ENCODE measurements at regions not wholly inside any gene's neighbourhood (a gene's known extent, or its start where the extent isn't known, plus 50 kb on each side); places are given as distances from the start of the nearest gene placed in this dataset.
"Not testable (repeated sequence)": the region's sequence is repeated elsewhere in the genome, so short reads cannot be mapped to it uniquely, and the experiment has no call there.

DNA sequence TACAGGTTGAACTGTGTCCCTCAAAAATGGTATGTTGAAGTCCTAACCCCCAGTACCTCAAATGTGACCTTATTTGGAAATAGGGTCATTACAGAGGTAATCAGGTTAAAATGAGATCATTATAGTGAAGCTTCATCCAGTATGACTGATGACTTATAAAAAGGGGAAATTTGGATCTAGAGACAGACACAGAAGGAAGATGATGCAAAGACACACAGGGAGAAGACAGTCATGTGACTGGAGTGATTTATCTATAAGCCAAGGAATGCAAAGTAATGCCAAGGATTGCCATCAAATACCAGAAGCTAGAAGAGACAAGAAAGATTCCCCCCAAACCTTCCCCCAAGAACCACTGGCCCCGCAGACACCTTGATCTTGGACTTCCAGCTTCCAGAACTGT is 155.2 kb downstream of the RBMX2 start:
- Histone ChIP-seq H3K36me3 (ENCODE audit: control insufficient read depth, insufficient read depth, low read length) (no peaks in the 10 kb centered on the region), H3K27me3 (ENCODE audit: control insufficient read depth, insufficient read depth, low read length) (no peaks in the 10 kb centered on the region), H3K9ac (ENCODE audit: low read length) (no peak overlapping the region), H3K4me1 (ENCODE audit: control insufficient read depth, insufficient read depth, low read length) (no peaks in the 10 kb centered on the region), H3K27ac (ENCODE audit: low read depth, low read length) (no peak overlapping the region), H3K4me3 (ENCODE audit: low read length) (no peak overlapping the region)

DNA sequence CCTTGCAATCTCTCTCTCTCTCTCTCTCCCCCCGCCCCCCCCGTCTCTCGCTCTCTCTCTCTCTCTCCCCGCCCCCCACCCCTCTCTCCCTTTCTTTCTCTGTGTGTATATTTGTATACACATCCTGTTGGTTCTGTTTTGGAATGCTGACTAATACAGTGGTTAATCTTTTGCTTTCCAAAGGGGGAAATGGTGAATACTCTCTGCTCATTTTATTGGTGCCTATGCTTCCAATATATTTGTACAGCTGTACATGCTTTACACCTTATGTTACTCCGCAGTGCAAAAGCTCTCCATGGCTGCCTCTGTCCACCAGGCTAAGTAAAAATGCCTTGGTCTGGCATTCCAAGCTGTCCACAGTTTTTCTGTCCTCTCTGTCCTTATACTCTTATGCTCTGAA is 158.8 kb downstream of the RBMX2 start:
- H3K4me3 ChIP-seq (ENCODE audit: low read length), result no peak overlapping the region
- no peak overlapping the region for H3K9ac ChIP-seq (ENCODE audit: low read length)
- no peaks in the 10 kb centered on the region for H3K4me1 ChIP-seq (ENCODE audit: control insufficient read depth, insufficient read depth, low read length)
- no peaks in the 10 kb centered on the region for H3K36me3 ChIP-seq (ENCODE audit: control insufficient read depth, insufficient read depth, low read length)
- no peak overlapping the region for H3K27ac ChIP-seq (ENCODE audit: low read depth, low read length)
- no peaks in the 10 kb centered on the region for H3K27me3 ChIP-seq (ENCODE audit: control insufficient read depth, insufficient read depth, low read length)

DNA sequence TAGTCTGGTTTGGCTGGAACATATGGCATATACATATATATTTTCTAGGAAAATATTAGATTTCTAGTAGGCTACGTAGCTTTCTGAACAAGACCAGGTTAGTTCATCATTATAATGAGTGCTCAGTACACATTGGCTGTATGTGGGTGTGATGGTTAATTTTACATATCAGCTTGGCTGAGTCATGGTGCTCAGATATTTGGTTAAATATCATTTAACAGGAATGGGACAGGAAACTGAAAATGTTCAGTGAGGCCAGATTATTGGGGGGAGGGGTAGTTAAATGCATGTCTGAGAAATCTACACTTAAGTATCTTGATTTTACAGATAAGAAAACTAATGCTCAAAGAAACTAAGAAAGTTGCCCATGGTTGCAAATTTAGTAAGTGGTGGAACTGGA is 160.1 kb downstream of the RBMX2 start:
- H3K9ac ChIP-seq (ENCODE audit: low read length), result no peak overlapping the region
- no peaks in the 10 kb centered on the region for H3K36me3 ChIP-seq (ENCODE audit: control insufficient read depth, insufficient read depth, low read length)
- no peak overlapping the region for H3K4me3 ChIP-seq (ENCODE audit: low read length)
- no peak overlapping the region for H3K27ac ChIP-seq (ENCODE audit: low read depth, low read length)
- no peaks in the 10 kb centered on the region for H3K27me3 ChIP-seq (ENCODE audit: control insufficient read depth, insufficient read depth, low read length)
- no peaks in the 10 kb centered on the region for H3K4me1 ChIP-seq (ENCODE audit: control insufficient read depth, insufficient read depth, low read length)

DNA sequence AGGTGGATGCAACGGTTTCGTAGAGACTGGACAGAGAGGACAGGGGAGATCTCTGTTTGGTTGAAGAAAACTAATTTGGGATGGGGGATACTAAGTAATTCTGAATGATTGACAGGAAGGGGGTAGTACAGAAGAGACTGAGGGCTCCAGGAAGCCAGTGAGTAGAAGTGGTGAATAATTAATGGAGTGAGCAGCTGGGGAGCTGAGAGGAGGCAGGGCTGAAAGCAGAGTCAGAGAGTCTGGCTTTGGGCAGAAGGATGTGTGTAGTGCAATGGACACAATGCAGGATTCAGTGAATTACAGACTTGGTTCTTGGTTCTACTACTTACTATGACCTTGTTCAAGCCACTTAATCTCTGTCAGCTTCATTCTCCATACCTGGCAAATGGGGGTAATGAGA is 161.7 kb downstream of the RBMX2 start:
- no peak overlapping the region for H3K27ac ChIP-seq (ENCODE audit: low read depth, low read length)
- H3K36me3 ChIP-seq (ENCODE audit: control insufficient read depth, insufficient read depth, low read length), result no peaks in the 10 kb centered on the region
- no peak overlapping the region for H3K9ac ChIP-seq (ENCODE audit: low read length)
- no peak overlapping the region for H3K4me3 ChIP-seq (ENCODE audit: low read length)
- no peaks in the 10 kb centered on the region for H3K4me1 ChIP-seq (ENCODE audit: control insufficient read depth, insufficient read depth, low read length)
- no peaks in the 10 kb centered on the region for H3K27me3 ChIP-seq (ENCODE audit: control insufficient read depth, insufficient read depth, low read length)

DNA sequence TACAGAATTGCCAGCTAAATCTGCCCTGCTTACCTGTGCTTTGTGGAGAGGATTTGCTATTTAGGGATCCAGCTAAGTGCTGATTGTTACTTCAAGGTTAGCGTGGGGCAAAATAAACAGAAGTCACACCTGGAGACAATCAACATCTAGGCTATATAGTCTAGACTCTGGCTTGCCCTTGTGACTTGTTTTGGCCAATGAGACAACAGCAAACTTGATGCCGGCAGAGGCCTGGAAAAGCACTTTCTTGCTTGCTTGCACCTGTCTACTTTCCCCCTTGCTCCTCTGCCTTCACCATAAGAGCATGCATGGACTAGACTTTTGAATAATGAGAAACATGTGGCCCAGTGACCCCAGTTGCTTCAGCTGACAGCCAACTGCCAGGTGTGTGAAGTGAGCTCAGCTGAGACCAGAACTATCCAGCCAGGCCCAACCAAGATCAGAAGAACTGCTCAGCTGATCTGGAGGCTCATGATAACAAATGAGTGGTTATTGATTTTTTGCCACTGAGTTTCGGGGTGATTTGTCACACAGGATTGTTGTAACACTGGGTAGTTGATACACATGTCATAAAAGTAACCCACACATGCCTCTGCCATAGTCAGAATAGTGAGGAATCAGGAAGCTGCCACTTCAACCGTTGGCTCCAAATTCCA is 164.4 kb downstream of the RBMX2 start:
- Histone ChIP-seq H3K36me3 (ENCODE audit: control insufficient read depth, insufficient read depth, low read length) (no peaks in the 10 kb centered on the region), H3K27me3 (ENCODE audit: control insufficient read depth, insufficient read depth, low read length) (no peaks in the 10 kb centered on the region), H3K4me3 (ENCODE audit: low read length) (no peak overlapping the region), H3K9ac (ENCODE audit: low read length) (no peak overlapping the region), H3K27ac (ENCODE audit: low read depth, low read length) (no peak overlapping the region), H3K4me1 (ENCODE audit: control insufficient read depth, insufficient read depth, low read length) (no peaks in the 10 kb centered on the region)

DNA sequence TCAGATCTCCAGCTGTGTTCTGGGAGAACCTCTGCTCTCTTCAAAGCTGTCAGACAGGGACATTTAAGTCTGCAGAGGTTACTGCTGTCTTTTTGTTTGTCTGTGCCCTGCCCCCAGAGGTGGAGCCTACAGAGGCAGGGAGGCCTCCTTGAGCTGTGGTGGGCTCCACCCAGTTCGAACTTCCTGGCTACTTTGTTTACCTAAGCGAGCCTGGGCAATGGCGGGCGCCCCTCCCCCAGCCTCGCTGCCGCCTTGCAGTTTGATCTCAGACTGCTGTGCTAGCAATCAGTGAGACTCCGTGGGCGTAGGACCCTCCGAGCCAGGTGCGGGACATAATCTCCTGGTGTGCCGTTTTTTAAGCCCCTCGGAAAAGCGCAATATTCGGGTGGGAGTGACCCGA is 171.2 kb downstream of the RBMX2 start:
- not testable (repeated sequence) for H3K36me3 ChIP-seq (ENCODE audit: control insufficient read depth, insufficient read depth, low read length); H3K9ac ChIP-seq (ENCODE audit: low read length); H3K27ac ChIP-seq (ENCODE audit: low read depth, low read length)

More for the DNA sequence above, 171.2 kb downstream of the RBMX2 start:
- not testable (repeated sequence) for H3K4me1 ChIP-seq (ENCODE audit: control insufficient read depth, insufficient read depth, low read length); H3K27me3 ChIP-seq (ENCODE audit: control insufficient read depth, insufficient read depth, low read length); H3K4me3 ChIP-seq (ENCODE audit: low read length)
